GM12878 (cell line): ENCODE measurements at regions not wholly inside any gene's neighbourhood (a gene's known extent, or its start where the extent isn't known, plus 50 kb on each side); places are given as distances from the start of the nearest gene placed in this dataset.

Source experiments
- ATAC-seq: fragments of 200-7000 bp; cut with Tn5 transposase; 3 replicates; pipeline ENCODE4 v1.9.1; 2020; ENCODE audit warnings: mild to moderate bottlenecking, moderate library complexity
- BruUV-seq: library from RNA; stranded (reverse); fragments of 400-500 nt; replicated peaks from 2 replicates; lab custom pipeline; 2021; lab: Mats Ljungman, UMichigan
- CTCF ChIA-PET: fragments of 300-600 bp; sonication (Branson Sonifier 250); formaldehyde crosslinking; extraction: SDS; loops from one replicate; lab custom pipeline; 2021; ENCODE audit warnings: inconsistent platforms; lab: Yijun Ruan, JAX
- POLR2A ChIA-PET: fragments of 350-600 bp; formaldehyde crosslinking; extraction: SDS; loops from one replicate; lab custom pipeline; 2021; ENCODE audit warnings: inconsistent platforms; lab: Charles Lee
- RAD21 ChIA-PET: fragments of 300-600 bp; sonication (Branson Sonifier 250); formaldehyde crosslinking; loops from one replicate; lab custom pipeline; 2023; ENCODE audit warnings: antibody characterized with exemption; ENCODE audit not compliant: unreplicated experiment; lab: Charles Lee
- SMC1A ChIA-PET: fragments of 300-600 bp; sonication (Branson Sonifier 250); formaldehyde crosslinking; loops from one replicate; lab custom pipeline; 2023; ENCODE audit not compliant: unreplicated experiment, uncharacterized antibody; lab: Charles Lee
- DNase-seq: peaks from one replicate; pipeline ENCODE4 v3.0.0-alpha.2; 2011; ENCODE audit warnings: low read depth, low spot score
- FAIRE-seq: peaks from 3 replicates; lab custom pipeline; 2011; peaks lifted over from hg19 to GRCh38; lab: Jason Lieb, UNC
- H2AFZ ChIP-seq: 2 replicates; pipeline ENCODE4 v1.6.0; 2011; ENCODE audit warnings: low read depth, low read length, control low read depth; ENCODE audit not compliant: control insufficient read depth
- H3K27ac ChIP-seq: 2 replicates; pipeline ENCODE4 v1.5.1; 2011; ENCODE audit warnings: control low read depth; ENCODE audit not compliant: control insufficient read depth, insufficient read depth
- H3K27me3 ChIP-seq, 2 experiments: replicated peaks in 1 of 2; 2 replicates each; pipeline versions ENCODE4 v1.6.0 to v1.6.1; 2011; ENCODE audit warnings: low read length in 1 of 2; ENCODE audit not compliant: control insufficient read depth in 2 of 2, insufficient read depth in 2 of 2
- H3K36me3 ChIP-seq, 2 experiments: 2 replicates each; pipeline ENCODE4 v1.5.1; 2011; ENCODE audit warnings: low read length in 1 of 2; ENCODE audit not compliant: control insufficient read depth in 2 of 2, insufficient read depth in 2 of 2
- H3K4me1 ChIP-seq: 2 replicates; pipeline ENCODE4 v1.6.1; 2011; ENCODE audit warnings: mild to moderate bottlenecking, low read length, moderate library complexity, mixed read lengths; ENCODE audit not compliant: control insufficient read depth, insufficient read depth
- H3K4me2 ChIP-seq: 2 replicates; pipeline ENCODE4 v1.6.0; 2011; ENCODE audit warnings: control low read depth; ENCODE audit not compliant: control insufficient read depth, insufficient read depth
- H3K4me3 ChIP-seq: fragments of 200-600 bp; sonication (generic); 2 replicates; pipeline ENCODE4 v1.5.1; 2016
- H3K79me2 ChIP-seq: 2 replicates; pipeline ENCODE4 v1.6.0; 2011; ENCODE audit warnings: low read length; ENCODE audit not compliant: control insufficient read depth, insufficient read depth
- H3K9ac ChIP-seq: 2 replicates; pipeline ENCODE4 v1.8.0; 2011; ENCODE audit warnings: low read length, control low read depth, mixed read lengths; ENCODE audit not compliant: control insufficient read depth, insufficient read depth
- H3K9me3 ChIP-seq: replicated peaks from 3 replicates; pipeline ENCODE4 v1.5.1; 2011; ENCODE audit warnings: mild to moderate bottlenecking, low read length; ENCODE audit not compliant: control insufficient read depth, insufficient read depth
- H4K20me1 ChIP-seq: 2 replicates; pipeline ENCODE4 v1.6.0; 2011; ENCODE audit not compliant: control insufficient read depth, insufficient read depth
- BACH1 ChIP-seq: fragments of 450-650 bp; IDR thresholded peaks from 2 replicates; pipeline ENCODE4 v1.6.1; 2017; ENCODE audit warnings: mild to moderate bottlenecking, borderline replicate concordance
- HDAC2 ChIP-seq: fragments of 200-600 bp; sonication (generic); IDR thresholded peaks from 2 replicates; pipeline ENCODE4 v1.6.1; 2017
- MEF2B ChIP-seq: fragments of 450-650 bp; IDR thresholded peaks from 2 replicates; pipeline ENCODE4 v1.6.1; 2018; ENCODE audit warnings: mild to moderate bottlenecking, moderate library complexity; ENCODE audit not compliant: partially characterized antibody, poor library complexity, severe bottlenecking
- RAD21 ChIP-seq: IDR thresholded peaks from 2 replicates; pipeline ENCODE4 v1.6.1; 2011; ENCODE audit warnings: mild to moderate bottlenecking, low read depth, low read length, moderate library complexity; ENCODE audit not compliant: insufficient read depth
- RBBP5 ChIP-seq: fragments of 200-600 bp; sonication (generic); conservative IDR thresholded peaks from 2 replicates; pipeline ENCODE4 v1.6.1; 2016
- TCF12 ChIP-seq: IDR thresholded peaks from 2 replicates; pipeline ENCODE4 v1.6.1; 2011; ENCODE audit warnings: low read depth, mild to moderate bottlenecking, low read length
- WGBS: methylation state at CpG from one replicate; pipeline ENCODE4 v1.1.6; 2016; ENCODE audit warnings: low lambda C conversion rate; ENCODE audit not compliant: insufficient replicate concordance, insufficient coverage; ENCODE audit errors: missing lambda C conversion rate; 5-methylcytosine and 5-hydroxymethylcytosine counted together
- in situ Hi-C: fragments of 300-500 bp; cut with MboI; formaldehyde crosslinking; loops from 9 replicates; pipeline ENCODE4 v1.14.3; 2018; ENCODE audit warnings: mixed read lengths
- intact Hi-C: fragments of 100-400 bp; cut with micrococcal nuclease; formaldehyde crosslinking; loops from one replicate; pipeline ENCODE4 v1.14.2; 2022; ENCODE audit not compliant: unreplicated experiment
- TF ChIP-seq, protein P1 (sequence below), 3 experiments: IDR thresholded peaks in 2 of 3; conservative IDR thresholded peaks in 1 of 3; 2 replicates each; pipeline ENCODE4 v1.5.1; 2011; ENCODE audit warnings: low read depth in 3 of 3, low read length in 3 of 3, mild to moderate bottlenecking in 3 of 3, control low read depth in 2 of 3, moderate library complexity in 2 of 3, inconsistent platforms in 1 of 3, mixed read lengths in 1 of 3; ENCODE audit not compliant: control insufficient read depth in 2 of 3, insufficient read depth in 1 of 3; ENCODE audit errors: extremely low read depth in 1 of 3
- TF ChIP-seq, protein P2 (sequence below): IDR thresholded peaks from 2 replicates; pipeline ENCODE4 v1.6.1; 2012; ENCODE audit warnings: low read length, inconsistent platforms
- TF ChIP-seq, protein P3 (sequence below): fragments of 450-650 bp; IDR thresholded peaks from 2 replicates; pipeline ENCODE4 v1.6.1; 2018; ENCODE audit warnings: mild to moderate bottlenecking, low read depth, moderate library complexity; ENCODE audit not compliant: partially characterized antibody
- TF ChIP-seq, protein P4 (sequence below): IDR thresholded peaks from 2 replicates; pipeline ENCODE4 v1.6.1; 2012; ENCODE audit warnings: low read depth, low read length, improper control_type of control experiment

DNA sequence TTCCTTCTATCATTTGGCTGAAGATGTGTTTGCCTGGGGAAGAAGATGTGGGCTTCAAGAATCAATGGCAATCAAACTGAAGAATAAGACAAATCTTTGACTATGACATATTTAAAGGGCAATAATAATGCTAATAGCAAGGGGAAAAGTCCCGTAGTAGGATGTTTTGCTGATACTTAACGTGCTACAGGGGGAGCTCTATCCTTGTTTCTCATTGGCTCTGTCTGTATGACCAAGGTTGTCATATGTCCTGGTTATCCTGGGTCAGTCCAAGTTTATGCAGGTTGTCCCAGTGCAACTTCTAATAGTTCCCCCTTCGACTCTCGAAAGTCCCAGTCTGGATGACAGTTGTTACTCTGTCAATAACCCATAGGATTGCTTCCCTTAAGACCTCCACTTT lies 321.3 kb downstream of the DHX35 start:
- Histone ChIP-seq H3K4me3 (no peak overlapping the region), H3K4me2 (no peak overlapping the region), H3K27ac (no peak overlapping the region), H4K20me1 (no peaks in the 10 kb centered on the region), H3K9me3 (no peaks in the 10 kb centered on the region; the same call in 2 of the 3 replicates), H3K79me2 (no peaks in the 10 kb centered on the region), H3K4me1 (no peaks in the 10 kb centered on the region), H3K27me3 (no peaks in the 10 kb centered on the region; a peak in 1 of 4 replicates), H3K9ac (no peak overlapping the region), H2AFZ (no peak overlapping the region), H3K36me3 (no peaks in the 10 kb centered on the region)
- intact Hi-C loops: no loop called here
- FAIRE-seq: peak; percentile 18
- no peak for DNase-seq
- CTCF ChIA-PET: interaction anchor here (1.0 kb wide), 1 partner anchor 590 kb away, joined by 4 read pairs; no protein-coding TSS in a partner anchor
- BruUV-seq: no TSS peak
- WGBS: 3% methylated on average over 4 of the region's 4 CpGs
- no peak for ATAC-seq
- in situ Hi-C loops: loop anchor here (10.0 kb wide), 1 partner anchor 1411 kb away; no protein-coding TSS in a partner anchor
- RAD21 ChIA-PET: interaction anchor here (0.6 kb wide), 1 partner anchor 849 kb away, joined by 3 read pairs; no protein-coding TSS in a partner anchor
- SMC1A ChIA-PET: no interaction called here
- POLR2A ChIA-PET: no interaction called here
- TF ChIP-seq, protein P1, sequence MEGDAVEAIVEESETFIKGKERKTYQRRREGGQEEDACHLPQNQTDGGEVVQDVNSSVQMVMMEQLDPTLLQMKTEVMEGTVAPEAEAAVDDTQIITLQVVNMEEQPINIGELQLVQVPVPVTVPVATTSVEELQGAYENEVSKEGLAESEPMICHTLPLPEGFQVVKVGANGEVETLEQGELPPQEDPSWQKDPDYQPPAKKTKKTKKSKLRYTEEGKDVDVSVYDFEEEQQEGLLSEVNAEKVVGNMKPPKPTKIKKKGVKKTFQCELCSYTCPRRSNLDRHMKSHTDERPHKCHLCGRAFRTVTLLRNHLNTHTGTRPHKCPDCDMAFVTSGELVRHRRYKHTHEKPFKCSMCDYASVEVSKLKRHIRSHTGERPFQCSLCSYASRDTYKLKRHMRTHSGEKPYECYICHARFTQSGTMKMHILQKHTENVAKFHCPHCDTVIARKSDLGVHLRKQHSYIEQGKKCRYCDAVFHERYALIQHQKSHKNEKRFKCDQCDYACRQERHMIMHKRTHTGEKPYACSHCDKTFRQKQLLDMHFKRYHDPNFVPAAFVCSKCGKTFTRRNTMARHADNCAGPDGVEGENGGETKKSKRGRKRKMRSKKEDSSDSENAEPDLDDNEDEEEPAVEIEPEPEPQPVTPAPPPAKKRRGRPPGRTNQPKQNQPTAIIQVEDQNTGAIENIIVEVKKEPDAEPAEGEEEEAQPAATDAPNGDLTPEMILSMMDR (IDR thresholded peaks at IDR 0.05 in 2 of 3, conservative IDR thresholded peaks at IDR 0.05 in 1 of 3; ENCODE audit: control insufficient read depth in 2 of 3, extremely low read depth in 1 of 3, insufficient read depth in 1 of 3, low read depth in 3 of 3, low read length in 3 of 3): peak in 1 of 3 experiments; percentile 12; a peak in 1 of 6 replicates
- no peak for TF ChIP-seq HDAC2

DNA sequence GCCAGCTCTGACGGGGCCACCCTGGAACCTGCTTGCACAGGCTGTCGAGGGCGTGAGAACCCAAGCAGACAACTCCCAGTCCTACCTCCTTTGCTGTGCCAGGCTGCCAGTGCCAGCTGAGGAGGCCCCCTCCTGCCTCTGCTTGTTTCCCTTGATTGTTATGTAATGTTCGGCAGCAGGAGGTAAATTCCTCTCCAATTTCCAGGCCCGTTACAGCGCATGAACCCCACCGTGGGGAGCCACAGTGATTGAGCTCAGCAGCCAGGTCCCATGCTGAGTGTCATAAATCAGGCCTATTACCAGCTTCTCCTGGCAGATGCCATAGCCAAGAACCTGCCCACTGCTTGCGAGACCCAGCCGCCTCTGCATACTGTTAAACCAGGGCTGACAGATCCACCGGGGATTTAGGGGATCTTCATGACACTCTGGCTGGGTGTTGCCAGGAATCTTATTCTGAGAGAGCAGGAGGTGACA lies 320.5 kb downstream of the DHX35 start:
- ChIA-PET SMC1A (interaction anchor here (1.1 kb wide), 1 partner anchor 12 kb away, joined by 3 read pairs; no protein-coding TSS in a partner anchor), RAD21 (no interaction called here), POLR2A (no interaction called here), CTCF (interaction anchor here (1.3 kb wide), 1 partner anchor 591 kb away, joined by 4 read pairs; no protein-coding TSS in a partner anchor)
- BruUV-seq: no TSS peak
- no peaks in the 10 kb centered on the region for H3K79me2 ChIP-seq
- no peaks in the 10 kb centered on the region; a peak in 1 of 4 replicates for H3K27me3 ChIP-seq
- no peak overlapping the region for H3K27ac ChIP-seq
- H3K4me3 ChIP-seq: no peak overlapping the region
- H3K9me3 ChIP-seq: no peaks in the 10 kb centered on the region
- H3K4me2 ChIP-seq: no peak overlapping the region
- DNase-seq (no peak), FAIRE-seq (no peak), ATAC-seq (no peak)
- intact Hi-C loops (no loop called here), in situ Hi-C loops (loop anchor here (10.0 kb wide), 1 partner anchor 1412 kb away; no protein-coding TSS in a partner anchor)
- H2AFZ ChIP-seq: no peak overlapping the region
- H3K36me3 ChIP-seq: no peaks in the 10 kb centered on the region
- 52% methylated on average over 10 of the region's 10 CpGs for WGBS
- no peaks in the 10 kb centered on the region for H3K4me1 ChIP-seq
- no peaks in the 10 kb centered on the region for H4K20me1 ChIP-seq
- TF ChIP-seq RBBP5 (no peak), MEF2B (no peak), BACH1 (no peak), RAD21 (no peak), TCF12 (no peak)
- TF ChIP-seq, protein P2, sequence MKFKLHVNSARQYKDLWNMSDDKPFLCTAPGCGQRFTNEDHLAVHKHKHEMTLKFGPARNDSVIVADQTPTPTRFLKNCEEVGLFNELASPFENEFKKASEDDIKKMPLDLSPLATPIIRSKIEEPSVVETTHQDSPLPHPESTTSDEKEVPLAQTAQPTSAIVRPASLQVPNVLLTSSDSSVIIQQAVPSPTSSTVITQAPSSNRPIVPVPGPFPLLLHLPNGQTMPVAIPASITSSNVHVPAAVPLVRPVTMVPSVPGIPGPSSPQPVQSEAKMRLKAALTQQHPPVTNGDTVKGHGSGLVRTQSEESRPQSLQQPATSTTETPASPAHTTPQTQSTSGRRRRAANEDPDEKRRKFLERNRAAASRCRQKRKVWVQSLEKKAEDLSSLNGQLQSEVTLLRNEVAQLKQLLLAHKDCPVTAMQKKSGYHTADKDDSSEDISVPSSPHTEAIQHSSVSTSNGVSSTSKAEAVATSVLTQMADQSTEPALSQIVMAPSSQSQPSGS: no peak
- TF ChIP-seq, protein P3, sequence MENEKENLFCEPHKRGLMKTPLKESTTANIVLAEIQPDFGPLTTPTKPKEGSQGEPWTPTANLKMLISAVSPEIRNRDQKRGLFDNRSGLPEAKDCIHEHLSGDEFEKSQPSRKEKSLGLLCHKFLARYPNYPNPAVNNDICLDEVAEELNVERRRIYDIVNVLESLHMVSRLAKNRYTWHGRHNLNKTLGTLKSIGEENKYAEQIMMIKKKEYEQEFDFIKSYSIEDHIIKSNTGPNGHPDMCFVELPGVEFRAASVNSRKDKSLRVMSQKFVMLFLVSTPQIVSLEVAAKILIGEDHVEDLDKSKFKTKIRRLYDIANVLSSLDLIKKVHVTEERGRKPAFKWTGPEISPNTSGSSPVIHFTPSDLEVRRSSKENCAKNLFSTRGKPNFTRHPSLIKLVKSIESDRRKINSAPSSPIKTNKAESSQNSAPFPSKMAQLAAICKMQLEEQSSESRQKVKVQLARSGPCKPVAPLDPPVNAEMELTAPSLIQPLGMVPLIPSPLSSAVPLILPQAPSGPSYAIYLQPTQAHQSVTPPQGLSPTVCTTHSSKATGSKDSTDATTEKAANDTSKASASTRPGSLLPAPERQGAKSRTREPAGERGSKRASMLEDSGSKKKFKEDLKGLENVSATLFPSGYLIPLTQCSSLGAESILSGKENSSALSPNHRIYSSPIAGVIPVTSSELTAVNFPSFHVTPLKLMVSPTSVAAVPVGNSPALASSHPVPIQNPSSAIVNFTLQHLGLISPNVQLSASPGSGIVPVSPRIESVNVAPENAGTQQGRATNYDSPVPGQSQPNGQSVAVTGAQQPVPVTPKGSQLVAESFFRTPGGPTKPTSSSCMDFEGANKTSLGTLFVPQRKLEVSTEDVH: no peak
- TF ChIP-seq, protein P4, sequence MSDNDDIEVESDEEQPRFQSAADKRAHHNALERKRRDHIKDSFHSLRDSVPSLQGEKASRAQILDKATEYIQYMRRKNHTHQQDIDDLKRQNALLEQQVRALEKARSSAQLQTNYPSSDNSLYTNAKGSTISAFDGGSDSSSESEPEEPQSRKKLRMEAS: no peak
- H3K9ac ChIP-seq: no peak overlapping the region
